ENCODE measurements at regions not wholly inside any gene's neighbourhood (a gene's known extent, or its start where the extent isn't known, plus 50 kb on each side); places are given as distances from the start of the nearest gene placed in this dataset.

DNA sequence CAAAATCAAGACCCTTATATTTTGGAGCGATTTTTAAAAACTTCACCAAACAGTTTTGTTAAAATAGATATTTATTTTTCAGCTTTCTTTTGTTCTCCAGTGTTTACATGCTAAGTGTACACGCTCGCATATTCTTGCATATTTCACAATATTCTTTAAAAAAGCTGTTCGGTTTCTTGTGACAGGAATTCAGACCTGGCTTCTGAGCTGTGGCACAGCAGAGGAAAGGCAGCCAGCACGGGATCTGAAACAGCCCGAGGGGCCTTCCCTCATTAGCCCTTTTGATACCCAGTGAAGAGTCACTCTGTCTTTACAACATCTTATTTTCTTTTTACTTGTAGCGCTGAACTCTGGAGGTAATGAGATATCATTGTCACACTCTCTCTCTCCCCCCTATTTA is 234.0 kb downstream of the B3GLCT start:
- Mint-ChIP-seq H3K27ac (no peak overlapping the region), H3K27me3 (peaks cover 3% of the 10 kb centered on the region), H3K4me3 (no peak overlapping the region), H3K4me1 (no peaks in the 10 kb centered on the region), H3K9me3 (no peaks in the 10 kb centered on the region), H3K36me3 (no peaks in the 10 kb centered on the region)

DNA sequence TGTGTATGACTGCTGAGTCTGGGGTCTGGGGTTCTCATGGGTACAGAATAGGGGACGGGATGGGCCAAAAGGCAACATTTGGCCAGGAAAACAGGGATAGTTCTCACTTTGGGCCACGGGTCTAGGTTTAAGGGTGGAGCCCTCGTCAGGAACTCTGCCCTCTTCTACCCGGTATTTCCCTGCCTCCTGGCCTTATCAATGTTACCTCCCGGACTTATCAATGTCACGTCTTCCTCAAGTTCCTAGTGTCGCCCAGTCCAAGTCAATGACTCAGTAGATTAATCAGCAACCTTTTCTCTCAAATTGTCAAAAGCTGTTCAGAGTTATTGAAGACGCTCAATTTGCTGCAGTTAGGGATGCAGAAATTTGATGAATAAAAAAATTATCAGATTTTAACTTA is 234.8 kb downstream of the B3GLCT start:
- Mint-ChIP-seq H3K27me3 (peaks cover 3% of the 10 kb centered on the region), H3K36me3 (no peaks in the 10 kb centered on the region), H3K9me3 (no peaks in the 10 kb centered on the region), H3K27ac (no peak overlapping the region), H3K4me1 (no peaks in the 10 kb centered on the region), H3K4me3 (no peak overlapping the region)

- Mint-ChIP-seq H3K36me3 (no peaks in the 10 kb centered on the region), H3K27ac (no peak overlapping the region), H3K4me3 (no peak overlapping the region), H3K9me3 (no peaks in the 10 kb centered on the region), H3K27me3 (peaks cover 1% of the 10 kb centered on the region), H3K4me1 (no peaks in the 10 kb centered on the region)
Observed at GRCh38 chr13:31435536-31435935, 235.8 kb downstream of the B3GLCT start.

GRCh38 chr13:31436478-31436877 is 236.7 kb downstream of the B3GLCT start:
- Mint-ChIP-seq H3K9me3 (no peaks in the 10 kb centered on the region), H3K4me3 (no peak overlapping the region), H3K27me3 (peaks cover 4% of the 10 kb centered on the region), H3K27ac (no peak overlapping the region), H3K36me3 (no peaks in the 10 kb centered on the region), H3K4me1 (no peaks in the 10 kb centered on the region)

DNA sequence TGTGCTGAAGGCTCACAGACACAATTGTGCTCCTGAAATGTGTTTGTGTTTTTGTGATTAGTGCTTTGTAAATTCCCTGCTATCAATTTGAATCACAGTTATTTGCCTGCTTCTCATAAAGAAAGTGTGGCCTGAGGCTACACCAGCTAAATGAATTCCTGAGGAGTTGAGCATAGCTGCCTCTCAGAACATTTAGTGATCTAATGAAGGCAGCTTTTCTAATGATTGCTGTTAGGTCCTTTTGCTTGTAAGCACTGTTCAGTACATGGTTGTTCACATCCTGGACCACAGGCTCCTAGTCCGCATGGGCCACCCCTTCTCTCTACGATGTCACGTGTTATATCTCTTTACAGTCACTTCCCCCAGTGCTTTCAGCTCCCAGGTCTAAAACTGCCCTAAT is 238.2 kb downstream of the B3GLCT start:
- Mint-ChIP-seq H3K9me3 (no peaks in the 10 kb centered on the region), H3K4me1 (no peaks in the 10 kb centered on the region), H3K4me3 (no peak overlapping the region), H3K36me3 (no peaks in the 10 kb centered on the region), H3K27ac (no peak overlapping the region), H3K27me3 (peaks cover 6% of the 10 kb centered on the region)

DNA sequence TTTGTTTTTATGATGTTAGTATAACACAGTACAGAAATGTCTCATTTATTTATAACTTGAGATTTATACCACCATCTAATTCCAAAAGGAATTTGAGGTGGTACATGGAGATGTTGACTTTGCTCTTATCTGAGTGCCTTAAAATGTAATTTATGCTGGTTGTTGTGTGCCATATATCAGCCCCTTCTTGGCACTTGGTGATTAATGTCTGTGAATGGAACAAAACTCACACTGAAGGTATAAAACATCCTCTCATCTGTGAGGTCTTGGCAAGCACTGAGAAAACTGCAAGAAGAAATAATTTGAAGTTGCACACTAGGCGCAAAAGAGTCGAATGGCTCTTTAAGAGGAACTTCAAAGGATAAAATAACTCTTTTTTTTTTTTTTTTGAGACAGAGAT is 240.4 kb downstream of the B3GLCT start:
- no peaks in the 10 kb centered on the region for H3K36me3 Mint-ChIP-seq
- H3K4me1 Mint-ChIP-seq, result no peaks in the 10 kb centered on the region
- peaks cover 11% of the 10 kb centered on the region for H3K27me3 Mint-ChIP-seq
- no peaks in the 10 kb centered on the region for H3K9me3 Mint-ChIP-seq
- no peak overlapping the region for H3K27ac Mint-ChIP-seq
- no peak overlapping the region for H3K4me3 Mint-ChIP-seq

DNA sequence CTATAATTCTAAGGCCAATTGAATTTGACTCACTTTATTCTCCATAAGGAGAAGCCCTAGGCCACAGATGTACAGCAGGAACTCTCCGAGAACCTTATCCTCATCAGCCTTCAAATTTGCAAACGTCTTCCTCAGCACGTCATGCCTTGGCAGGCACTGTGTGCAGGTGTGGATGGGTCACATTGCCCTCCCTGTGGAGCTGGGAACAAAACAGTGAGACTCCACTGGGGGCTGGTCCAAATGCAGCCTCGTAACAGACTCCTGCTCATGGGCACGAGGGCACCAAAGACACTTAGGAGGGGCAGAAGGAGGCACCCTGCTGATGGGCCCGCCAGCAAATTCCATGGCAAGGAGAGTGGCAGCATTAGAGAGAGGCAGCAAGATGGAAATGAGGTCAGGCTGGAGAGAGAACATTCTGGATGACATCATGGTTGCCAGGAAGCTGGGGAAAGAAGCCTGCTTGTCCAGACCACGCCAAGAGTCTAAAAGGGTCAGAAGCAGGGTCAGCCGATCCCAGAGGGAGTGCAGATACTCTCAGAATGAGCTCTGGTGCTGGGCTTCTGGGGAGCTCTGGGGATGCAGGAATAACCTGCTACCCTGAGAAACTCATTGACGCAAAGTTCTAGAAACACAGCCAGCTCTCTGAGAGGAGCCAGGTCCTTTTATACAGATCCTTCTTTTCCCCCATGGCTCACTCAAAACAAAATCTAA is 242.2 kb downstream of the B3GLCT start:
- peaks cover 11% of the 10 kb centered on the region for H3K27me3 Mint-ChIP-seq
- H3K9me3 Mint-ChIP-seq, result no peaks in the 10 kb centered on the region
- H3K27ac Mint-ChIP-seq, result no peak overlapping the region
- H3K4me3 Mint-ChIP-seq, result no peak overlapping the region
- no peaks in the 10 kb centered on the region for H3K4me1 Mint-ChIP-seq
- H3K36me3 Mint-ChIP-seq, result no peaks in the 10 kb centered on the region

GRCh38 chr13:31442571-31442970 is 242.8 kb downstream of the B3GLCT start:
- Mint-ChIP-seq H3K36me3 (no peaks in the 10 kb centered on the region), H3K4me1 (no peaks in the 10 kb centered on the region), H3K9me3 (no peaks in the 10 kb centered on the region), H3K4me3 (no peak overlapping the region), H3K27ac (no peak overlapping the region), H3K27me3 (peaks cover 11% of the 10 kb centered on the region)

- Mint-ChIP-seq H3K36me3 (no peaks in the 10 kb centered on the region), H3K27ac (no peak overlapping the region), H3K4me3 (no peak overlapping the region), H3K4me1 (no peaks in the 10 kb centered on the region), H3K27me3 (peaks cover 11% of the 10 kb centered on the region), H3K9me3 (no peaks in the 10 kb centered on the region)
Observed at GRCh38 chr13:31444266-31444856, 244.6 kb downstream of the B3GLCT start.

- Mint-ChIP-seq H3K4me3 (no peak overlapping the region), H3K4me1 (no peaks in the 10 kb centered on the region), H3K36me3 (no peaks in the 10 kb centered on the region), H3K27ac (no peak overlapping the region), H3K27me3 (peaks cover 4% of the 10 kb centered on the region), H3K9me3 (no peaks in the 10 kb centered on the region)
Observed at GRCh38 chr13:31452525-31452924, 252.8 kb downstream of the B3GLCT start.

GRCh38 chr13:31455581-31455980 is 255.8 kb downstream of the B3GLCT start:
- H3K27ac Mint-ChIP-seq, result no peak overlapping the region
- peaks cover 5% of the 10 kb centered on the region for H3K27me3 Mint-ChIP-seq
- no peaks in the 10 kb centered on the region for H3K36me3 Mint-ChIP-seq
- no peaks in the 10 kb centered on the region for H3K4me1 Mint-ChIP-seq
- H3K4me3 Mint-ChIP-seq, result no peak overlapping the region
- peaks cover 5% of the 10 kb centered on the region for H3K9me3 Mint-ChIP-seq

GRCh38 chr13:31456056-31456455 is 256.3 kb downstream of the B3GLCT start:
- no peaks in the 10 kb centered on the region for H3K36me3 Mint-ChIP-seq
- peaks cover 5% of the 10 kb centered on the region for H3K9me3 Mint-ChIP-seq
- no peak overlapping the region for H3K4me3 Mint-ChIP-seq
- no peak overlapping the region for H3K27ac Mint-ChIP-seq
- peaks cover 4% of the 10 kb centered on the region for H3K27me3 Mint-ChIP-seq
- no peaks in the 10 kb centered on the region for H3K4me1 Mint-ChIP-seq

GRCh38 chr13:31460061-31460460 is 260.3 kb downstream of the B3GLCT start:
- Mint-ChIP-seq H3K9me3 (peaks cover 5% of the 10 kb centered on the region), H3K27me3 (peaks cover 1% of the 10 kb centered on the region), H3K4me1 (no peaks in the 10 kb centered on the region), H3K4me3 (no peak overlapping the region), H3K36me3 (no peaks in the 10 kb centered on the region), H3K27ac (no peak overlapping the region)

GRCh38 chr13:31461923-31462322 is 262.1 kb downstream of the B3GLCT start:
- Mint-ChIP-seq H3K4me3 (no peak overlapping the region), H3K27ac (no peak overlapping the region), H3K36me3 (no peaks in the 10 kb centered on the region), H3K4me1 (no peaks in the 10 kb centered on the region), H3K9me3 (peaks cover 5% of the 10 kb centered on the region), H3K27me3 (peaks cover 1% of the 10 kb centered on the region)

- no peak overlapping the region for H3K4me3 Mint-ChIP-seq
- peaks cover 1% of the 10 kb centered on the region for H3K27me3 Mint-ChIP-seq
- no peak overlapping the region for H3K27ac Mint-ChIP-seq
Observed at GRCh38 chr13:31462766-31463165, 263.0 kb downstream of the B3GLCT start.

GRCh38 chr13:31468114-31468902 is 268.5 kb downstream of the B3GLCT start:
- H3K9me3 Mint-ChIP-seq, result peaks cover 5% of the 10 kb centered on the region
- H3K4me3 Mint-ChIP-seq, result no peak overlapping the region
- H3K36me3 Mint-ChIP-seq, result no peaks in the 10 kb centered on the region
- H3K27ac Mint-ChIP-seq, result no peak overlapping the region
- H3K4me1 Mint-ChIP-seq, result no peaks in the 10 kb centered on the region
- H3K27me3 Mint-ChIP-seq, result peaks cover 3% of the 10 kb centered on the region

More at GRCh38 chr13:31462766-31463165, 263.0 kb downstream of the B3GLCT start:
- Mint-ChIP-seq H3K36me3 (no peaks in the 10 kb centered on the region), H3K4me1 (no peaks in the 10 kb centered on the region), H3K9me3 (peaks cover 5% of the 10 kb centered on the region)
